HCT116 (cell line): ENCODE measurements at regions not wholly inside any gene's neighbourhood (a gene's known extent, or its start where the extent isn't known, plus 50 kb on each side); places are given as distances from the start of the nearest gene placed in this dataset.

ENCODE experiments used
- ATAC-seq: fragments of 200-7000 bp; cut with Tn5 transposase; 2 replicates; pipeline ENCODE4 v1.9.1; 2020; ENCODE audit warnings: mild to moderate bottlenecking, moderate library complexity
- BruUV-seq: library from RNA; stranded (reverse); fragments of 400-500 nt; replicated peaks from 2 replicates; lab custom pipeline; 2021; lab: Mats Ljungman, UMichigan
- CTCF ChIA-PET: fragments of 300-600 bp; sonication (Branson Sonifier 250); formaldehyde crosslinking; loops from one replicate; lab custom pipeline; 2021; ENCODE audit warnings: antibody characterized with exemption; lab: Charles Lee
- POLR2A ChIA-PET: fragments of 300-600, 350-600 bp; sonication (Branson Sonifier 250); formaldehyde crosslinking; loops from one replicate; lab custom pipeline; 2021; ENCODE audit warnings: antibody characterized with exemption; lab: Charles Lee
- RAD21 ChIA-PET, 2 experiments: fragments of 300-600 bp; sonication (Branson Sonifier 250); formaldehyde crosslinking; loops; one replicate each; lab custom pipeline; 2023; ENCODE audit warnings: low total read pairs in 2 of 2; ENCODE audit not compliant: uncharacterized antibody in 2 of 2, unreplicated experiment in 2 of 2, low non-redundant PET in 1 of 2; lab: Charles Lee
- DNase-seq: peaks from one replicate; pipeline ENCODE4 v3.0.0-alpha.2; 2010; ENCODE audit warnings: low read depth, low spot score
- H2AFZ ChIP-seq: fragments of 200-600 bp; shearing (Covaris generic), sonication (generic); 2 replicates; pipeline ENCODE4 v1.6.1; 2017; ENCODE audit warnings: low read depth, mixed run types, mixed read lengths, antibody characterized with exemption, low read length; ENCODE audit not compliant: poor library complexity, severe bottlenecking
- H3K27ac ChIP-seq: 2 replicates; pipeline ENCODE4 v1.5.1; 2012; ENCODE audit warnings: low read depth, low read length
- H3K27me3 ChIP-seq: fragments of 200-600 bp; sonication (generic); 2 replicates; pipeline ENCODE4 v1.6.1; 2016; ENCODE audit warnings: mixed run types, low read length, mixed read lengths; ENCODE audit not compliant: insufficient read depth
- H3K36me3 ChIP-seq, 2 experiments: fragments of 200-500 bp in 1 of 2; fragments of 200-600 bp in 1 of 2; sonication (Bioruptor generic) in 1 of 2; sonication (generic) in 1 of 2; 2 replicates each; pipeline versions ENCODE4 v1.5.1 to v1.6.1; 2014 to 2016; ENCODE audit warnings: low read length in 2 of 2, inconsistent platforms in 1 of 2, mixed read lengths in 1 of 2, mixed run types in 1 of 2; ENCODE audit not compliant: insufficient read depth in 2 of 2, control insufficient read depth in 1 of 2
- H3K4me1 ChIP-seq, 2 experiments: fragments of 200-600 bp in 1 of 2; sonication (generic) in 1 of 2; 2 replicates each; pipeline versions ENCODE4 v1.5.1 to v1.6.1; 2012 to 2017; ENCODE audit warnings: low read length in 2 of 2, inconsistent platforms in 1 of 2, mild to moderate bottlenecking in 1 of 2, mixed read lengths in 1 of 2, mixed run types in 1 of 2, moderate library complexity in 1 of 2; ENCODE audit not compliant: insufficient read depth in 2 of 2, control insufficient read depth in 1 of 2
- H3K4me2 ChIP-seq: fragments of 200-600 bp; sonication (generic); 2 replicates; pipeline ENCODE4 v1.6.1; 2017; ENCODE audit warnings: mixed run types, low read length, mixed read lengths
- H3K4me3 ChIP-seq, 2 experiments: fragments of 200-600 bp in 1 of 2; sonication (generic) in 1 of 2; replicated peaks in 1 of 2; 2 replicates each; pipeline ENCODE4 v1.5.1; 2011 to 2016; ENCODE audit warnings: low read length in 2 of 2, control low read depth in 1 of 2, low read depth in 1 of 2, mild to moderate bottlenecking in 1 of 2, mixed read lengths in 1 of 2, mixed run types in 1 of 2
- H3K79me2 ChIP-seq: fragments of 200-600 bp; sonication (generic); 2 replicates; pipeline ENCODE4 v1.6.1; 2017; ENCODE audit warnings: mild to moderate bottlenecking, mixed run types, low read length, moderate library complexity, mixed read lengths; ENCODE audit not compliant: insufficient read depth
- H3K9ac ChIP-seq: fragments of 200-600 bp; sonication (generic); 2 replicates; pipeline ENCODE4 v1.6.1; 2016; ENCODE audit warnings: low read length, mixed read lengths
- H3K9me2 ChIP-seq: fragments of 200-600 bp; sonication (generic), shearing (Covaris generic); 2 replicates; pipeline ENCODE4 v1.6.1; 2017; ENCODE audit warnings: mixed run types, mild to moderate bottlenecking, moderate library complexity; ENCODE audit not compliant: insufficient read depth
- H3K9me3 ChIP-seq, 2 experiments: fragments of 200-500 bp in 1 of 2; fragments of 200-600 bp in 1 of 2; sonication (Bioruptor generic) in 1 of 2; sonication (generic) in 1 of 2; 2 replicates each; pipeline ENCODE4 v1.6.1; 2014 to 2017; ENCODE audit warnings: low read length in 2 of 2, mixed read lengths in 2 of 2, inconsistent platforms in 1 of 2, low read depth in 1 of 2, mild to moderate bottlenecking in 1 of 2, mixed run types in 1 of 2, moderate library complexity in 1 of 2; ENCODE audit not compliant: control insufficient read depth in 1 of 2, insufficient read depth in 1 of 2
- H4K20me1 ChIP-seq: fragments of 200-600 bp; sonication (generic), shearing (Covaris generic); 2 replicates; pipeline ENCODE4 v1.6.1; 2017; ENCODE audit warnings: mixed run types, mild to moderate bottlenecking, moderate library complexity; ENCODE audit not compliant: insufficient read depth
- EGR1 ChIP-seq: IDR thresholded peaks from 2 replicates; pipeline ENCODE4 v1.6.1; 2012; ENCODE audit warnings: low read depth
- ELF1 ChIP-seq: IDR thresholded peaks from 2 replicates; pipeline ENCODE4 v1.6.1; 2012; ENCODE audit warnings: low read depth, borderline replicate concordance
- FOSL1 ChIP-seq: IDR thresholded peaks from 2 replicates; pipeline ENCODE4 v1.6.1; 2012; ENCODE audit warnings: low read depth
- JUND ChIP-seq: IDR thresholded peaks from 2 replicates; pipeline ENCODE4 v1.6.1; 2012
- POLR2A ChIP-seq: IDR thresholded peaks from 2 replicates; pipeline ENCODE4 v1.7.0; 2011; ENCODE audit warnings: borderline replicate concordance; ENCODE audit not compliant: insufficient read depth, insufficient read length; ENCODE audit errors: extremely low read depth
- POLR2AphosphoS5 ChIP-seq: IDR thresholded peaks from 2 replicates; pipeline ENCODE4 v1.6.1; 2011; ENCODE audit warnings: mild to moderate bottlenecking, low read depth, low read length, moderate library complexity
- SP1 ChIP-seq: IDR thresholded peaks from 2 replicates; pipeline ENCODE4 v1.6.1; 2012; ENCODE audit warnings: low read depth
- TCF7L2 ChIP-seq: IDR thresholded peaks from 2 replicates; pipeline ENCODE4 v1.7.0; 2011; ENCODE audit warnings: borderline replicate concordance, inconsistent platforms; ENCODE audit not compliant: insufficient read depth, insufficient read length; ENCODE audit errors: extremely low read depth
- ZNF274 ChIP-seq: fragments of 200-500 bp; sonication (Bioruptor generic); IDR thresholded peaks from 2 replicates; pipeline ENCODE4 v1.6.1; 2014; ENCODE audit warnings: mild to moderate bottlenecking, low read depth, low read length, inconsistent platforms
- intact Hi-C: fragments of 100-400 bp; cut with micrococcal nuclease; formaldehyde crosslinking; loops from 2 replicates; pipeline ENCODE4 v1.10.0; 2022
- TF ChIP-seq, protein P1 (sequence below), 3 experiments: fragments of 200-600 bp in 1 of 3; sonication (generic) in 1 of 3; IDR thresholded peaks in 2 of 3; conservative IDR thresholded peaks in 1 of 3; 2 replicates each; pipeline ENCODE4 v1.5.1; 2012 to 2017; ENCODE audit warnings: low read depth in 2 of 3, low read length in 2 of 3, antibody characterized with exemption in 1 of 3, borderline replicate concordance in 1 of 3, control low read depth in 1 of 3, mild to moderate bottlenecking in 1 of 3, mixed read lengths in 1 of 3, mixed run types in 1 of 3, moderate library complexity in 1 of 3; ENCODE audit not compliant: insufficient read depth in 1 of 3
- TF ChIP-seq, protein P2 (sequence below): IDR thresholded peaks from 2 replicates; pipeline ENCODE4 v1.6.1; 2012

DNA sequence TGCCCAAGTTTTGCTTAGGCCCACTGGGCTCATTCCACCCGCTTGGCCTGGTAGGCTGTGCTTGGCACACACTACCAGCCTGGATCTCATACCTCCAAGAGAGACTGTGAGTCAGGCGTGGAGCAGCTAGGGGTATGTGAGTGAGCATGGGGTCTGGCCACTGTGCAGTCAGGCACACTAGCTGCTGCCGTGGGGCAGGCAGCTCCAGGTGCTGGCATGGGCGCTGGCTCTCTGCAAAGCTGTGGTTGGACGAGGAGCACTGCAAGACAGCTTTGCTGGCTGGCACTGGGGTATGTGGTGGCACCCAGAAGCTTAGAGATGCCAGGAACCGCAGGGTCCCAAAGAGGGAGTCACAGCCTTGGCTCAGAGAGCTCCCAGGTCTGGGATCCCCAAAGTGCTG is 377.8 kb downstream of the KCTD8 start:
- peaks cover 8 to 18% of the 10 kb centered on the region in 2 experiments; a peak in 2 of 4 replicates for H3K9me3 ChIP-seq
- ATAC-seq (no peak), DNase-seq (no peak)
- ChIA-PET POLR2A (no interaction called here), CTCF (no interaction called here), RAD21 (no interaction called here)
- no peak overlapping the region for H3K4me3 ChIP-seq
- no peak overlapping the region for H3K9ac ChIP-seq
- no peak overlapping the region for H3K4me2 ChIP-seq
- BruUV-seq, result no TSS peak
- TF ChIP-seq SP1 (no peak), ZNF274 (no peak), POLR2AphosphoS5 (no peak)
- no peaks in the 10 kb centered on the region for H3K27me3 ChIP-seq
- H3K79me2 ChIP-seq, result no peaks in the 10 kb centered on the region
- no peaks in the 10 kb centered on the region for H3K36me3 ChIP-seq
- H2AFZ ChIP-seq, result no peak overlapping the region
- no peaks in the 10 kb centered on the region for H3K4me1 ChIP-seq
- intact Hi-C loops, result no loop called here
- no peak overlapping the region for H3K27ac ChIP-seq
- H4K20me1 ChIP-seq, result no peaks in the 10 kb centered on the region
- no peaks in the 10 kb centered on the region for H3K9me2 ChIP-seq

DNA sequence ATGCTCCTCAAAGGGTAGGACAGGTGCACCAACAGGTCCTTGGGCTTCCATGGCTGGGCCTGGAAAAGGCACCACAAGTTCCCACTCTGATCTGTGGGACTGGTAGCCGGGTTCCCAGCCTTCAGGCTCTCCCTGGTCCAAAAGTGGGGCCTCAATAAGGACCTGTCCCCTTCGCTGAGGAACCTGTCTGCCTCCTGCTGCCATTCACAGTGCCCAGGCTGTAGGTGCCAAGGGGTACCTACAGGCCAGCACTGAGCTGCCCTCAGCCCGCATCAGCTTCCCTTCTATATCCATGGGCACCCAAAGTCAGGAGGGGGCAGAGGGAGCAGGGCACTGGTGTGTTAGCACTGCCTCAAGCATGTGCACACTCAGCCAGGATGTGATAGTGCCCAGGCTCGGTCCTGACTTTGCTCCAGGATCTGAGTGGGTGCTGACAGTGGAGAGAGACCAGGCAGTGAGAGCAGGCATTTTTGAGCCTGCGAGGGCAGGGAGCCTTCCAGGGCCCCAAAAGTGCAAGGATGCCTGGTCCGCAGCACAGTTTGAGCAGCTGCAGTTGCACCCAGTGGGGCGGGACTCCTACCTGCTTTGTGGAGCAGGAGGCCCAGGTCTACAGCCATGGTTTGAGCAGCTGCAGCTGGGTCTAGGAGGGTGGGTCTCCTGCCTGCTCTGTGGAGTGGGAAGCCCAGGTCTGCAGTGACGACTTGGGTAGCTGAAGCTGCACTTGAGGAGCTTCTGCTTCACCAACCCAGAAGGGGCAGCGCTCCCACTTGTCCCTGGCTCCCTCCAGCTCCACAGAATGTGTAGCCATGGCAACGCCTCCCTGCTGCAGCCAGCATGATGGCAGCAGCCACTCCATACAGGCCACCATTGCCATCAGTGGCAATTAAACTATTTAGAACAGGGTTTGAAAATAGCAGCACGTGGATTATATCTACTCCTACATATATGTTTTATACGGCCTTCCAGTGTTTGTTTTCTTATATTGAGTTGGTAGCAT is 376.4 kb downstream of the KCTD8 start:
- no peaks in the 10 kb centered on the region for H3K4me1 ChIP-seq
- H3K27ac ChIP-seq, result no peak overlapping the region
- CTCF ChIA-PET, result no interaction called here
- intact Hi-C loops, result no loop called here
- no TSS peak for BruUV-seq
- H3K9ac ChIP-seq, result no peak overlapping the region
- H3K9me2 ChIP-seq, result no peaks in the 10 kb centered on the region
- H4K20me1 ChIP-seq, result no peaks in the 10 kb centered on the region
- no peaks in the 10 kb centered on the region for H3K27me3 ChIP-seq
- RAD21 ChIA-PET, result no interaction called here
- no peak overlapping the region for H3K4me3 ChIP-seq
- H3K36me3 ChIP-seq, result no peaks in the 10 kb centered on the region
- no peak overlapping the region for H3K4me2 ChIP-seq
- H3K9me3 ChIP-seq, result peaks cover 8 to 16% of the 10 kb centered on the region in 2 experiments; a peak in 2 of 4 replicates
- no peak for TF ChIP-seq TCF7L2
- TF ChIP-seq, protein P1, sequence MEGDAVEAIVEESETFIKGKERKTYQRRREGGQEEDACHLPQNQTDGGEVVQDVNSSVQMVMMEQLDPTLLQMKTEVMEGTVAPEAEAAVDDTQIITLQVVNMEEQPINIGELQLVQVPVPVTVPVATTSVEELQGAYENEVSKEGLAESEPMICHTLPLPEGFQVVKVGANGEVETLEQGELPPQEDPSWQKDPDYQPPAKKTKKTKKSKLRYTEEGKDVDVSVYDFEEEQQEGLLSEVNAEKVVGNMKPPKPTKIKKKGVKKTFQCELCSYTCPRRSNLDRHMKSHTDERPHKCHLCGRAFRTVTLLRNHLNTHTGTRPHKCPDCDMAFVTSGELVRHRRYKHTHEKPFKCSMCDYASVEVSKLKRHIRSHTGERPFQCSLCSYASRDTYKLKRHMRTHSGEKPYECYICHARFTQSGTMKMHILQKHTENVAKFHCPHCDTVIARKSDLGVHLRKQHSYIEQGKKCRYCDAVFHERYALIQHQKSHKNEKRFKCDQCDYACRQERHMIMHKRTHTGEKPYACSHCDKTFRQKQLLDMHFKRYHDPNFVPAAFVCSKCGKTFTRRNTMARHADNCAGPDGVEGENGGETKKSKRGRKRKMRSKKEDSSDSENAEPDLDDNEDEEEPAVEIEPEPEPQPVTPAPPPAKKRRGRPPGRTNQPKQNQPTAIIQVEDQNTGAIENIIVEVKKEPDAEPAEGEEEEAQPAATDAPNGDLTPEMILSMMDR (IDR thresholded peaks at IDR 0.05 in 2 of 3, conservative IDR thresholded peaks at IDR 0.05 in 1 of 3; ENCODE audit: borderline replicate concordance in 1 of 3, insufficient read depth in 1 of 3, low read depth in 2 of 3, low read length in 2 of 3), result no peak
- no peak for TF ChIP-seq POLR2A
- TF ChIP-seq POLR2AphosphoS5, result no peak
- TF ChIP-seq ELF1, result no peak
- TF ChIP-seq EGR1, result no peak
- no peak for TF ChIP-seq JUND
- no peak for TF ChIP-seq ZNF274
- TF ChIP-seq FOSL1, result no peak
- TF ChIP-seq, protein P2, sequence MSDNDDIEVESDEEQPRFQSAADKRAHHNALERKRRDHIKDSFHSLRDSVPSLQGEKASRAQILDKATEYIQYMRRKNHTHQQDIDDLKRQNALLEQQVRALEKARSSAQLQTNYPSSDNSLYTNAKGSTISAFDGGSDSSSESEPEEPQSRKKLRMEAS, result no peak
- no peak for ATAC-seq
- H2AFZ ChIP-seq, result no peak overlapping the region
- H3K79me2 ChIP-seq, result no peaks in the 10 kb centered on the region
- DNase-seq, result no peak
- POLR2A ChIA-PET, result no interaction called here
